Aorta (tissue), 5 donors: ENCODE measurements at regions not wholly inside any gene's neighbourhood (a gene's known extent, or its start where the extent isn't known, plus 50 kb on each side); places are given as distances from the start of the nearest gene placed in this dataset.

Experiments
- ATAC-seq: fragments of 200-7000 bp; cut with Tn5 transposase; one replicate; pipeline ENCODE4 v1.9.1; 2022; ENCODE audit warnings: moderate library complexity; ENCODE audit not compliant: low FRiP score
- DNase-seq, 2 donors: peaks; one replicate each; pipeline ENCODE4 v3.0.0-alpha.2; 2020
- H3K27ac ChIP-seq, 2 donors: one replicate each; pipeline ENCODE4 v1.5.1; 2013; ENCODE audit warnings: low read length in 2 of 2, mild to moderate bottlenecking in 2 of 2, moderate library complexity in 2 of 2, control low read depth in 1 of 2, inconsistent platforms in 1 of 2, low read depth in 1 of 2
- H3K27me3 ChIP-seq, 2 donors: one replicate each; pipeline ENCODE4 v1.6.1; 2013; ENCODE audit warnings: control low read depth in 1 of 2, low read length in 1 of 2, mild to moderate bottlenecking in 1 of 2, moderate library complexity in 1 of 2; ENCODE audit not compliant: insufficient read depth in 2 of 2, control insufficient read depth in 1 of 2
- H3K36me3 ChIP-seq, 2 donors: one replicate each; pipeline ENCODE4 v1.6.1; 2013; ENCODE audit warnings: control low read depth in 1 of 2, low read length in 1 of 2, mild to moderate bottlenecking in 1 of 2; ENCODE audit not compliant: insufficient read depth in 2 of 2, control insufficient read depth in 1 of 2
- H3K4me1 ChIP-seq, 2 donors: one replicate each; pipeline ENCODE4 v1.6.1; 2013; ENCODE audit warnings: low read length in 2 of 2, control low read depth in 1 of 2, mild to moderate bottlenecking in 1 of 2, moderate library complexity in 1 of 2; ENCODE audit not compliant: insufficient read depth in 2 of 2, control insufficient read depth in 1 of 2
- H3K4me3 ChIP-seq, 2 donors: one replicate each; pipeline ENCODE4 v1.5.1; 2013; ENCODE audit warnings: low read length in 2 of 2, control low read depth in 1 of 2, mild to moderate bottlenecking in 1 of 2
- H3K9me3 ChIP-seq: one replicate; pipeline ENCODE4 v1.6.1; 2013; ENCODE audit warnings: mild to moderate bottlenecking, low read length; ENCODE audit not compliant: control insufficient read depth
- WGBS, 2 donors: extraction: QIAGEN DNeasy Blood & Tissue Kit; methylation state at CpG; one replicate each; pipeline ENCODE4 v1.1.7; 2013; 5-methylcytosine and 5-hydroxymethylcytosine counted together
- intact Hi-C, 2 donors: fragments of 100-400 bp; cut with DNase I; formaldehyde crosslinking; loops; one replicate each; pipeline versions ENCODE4 v1.14.2 to v1.15.0; 2022
- donor health status: healthy with polysubstance abuse.
- donor health status: Bipolar disorder and iron deficiency.
- donor health status: DM: no; HTN: no; CAD: no.
- donor health status: DM: no; HTN: no; CAD: no.
- donor health status: DM: yes; HTN: yes; CAD: no.

DNA sequence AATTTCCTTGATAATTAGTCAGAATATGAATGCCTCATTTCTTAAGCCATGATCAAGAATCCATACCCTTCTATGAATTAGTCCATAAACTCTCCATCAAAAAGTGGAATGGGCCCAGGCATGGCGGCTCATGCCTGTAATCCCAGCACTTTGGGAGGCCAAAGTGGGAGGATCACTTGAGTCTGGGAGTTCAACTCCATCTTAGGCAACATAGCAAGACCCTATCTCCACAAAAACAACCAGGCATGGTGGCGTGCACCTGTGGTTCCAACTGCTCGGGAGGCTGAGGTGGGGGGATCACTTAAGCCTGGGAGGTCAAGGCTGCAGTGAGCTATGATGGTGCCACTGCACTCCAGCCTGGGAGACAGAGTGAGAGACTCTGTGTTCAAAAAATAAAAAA, 52.1 kb upstream of the SHANK2 start:
- DNase-seq (peak; percentile 7 to 30), ATAC-seq (no peak)
- Histone ChIP-seq H3K9me3 (no peaks in the 10 kb centered on the region), H3K4me3 (no peak overlapping the region), H3K4me1 (no peaks in the 10 kb centered on the region), H3K27ac (no peak overlapping the region), H3K27me3 (no peaks in the 10 kb centered on the region), H3K36me3 (no peaks in the 10 kb centered on the region)
- intact Hi-C loops: loop anchor here in 1 of 2 donors (5.0 kb wide), 1 partner anchor 148 kb away; the partner anchor contains the start of gene NADSYN1
- WGBS, 2 donors: 93 to 95% methylated on average over 3 of the region's 3 CpGs

DNA sequence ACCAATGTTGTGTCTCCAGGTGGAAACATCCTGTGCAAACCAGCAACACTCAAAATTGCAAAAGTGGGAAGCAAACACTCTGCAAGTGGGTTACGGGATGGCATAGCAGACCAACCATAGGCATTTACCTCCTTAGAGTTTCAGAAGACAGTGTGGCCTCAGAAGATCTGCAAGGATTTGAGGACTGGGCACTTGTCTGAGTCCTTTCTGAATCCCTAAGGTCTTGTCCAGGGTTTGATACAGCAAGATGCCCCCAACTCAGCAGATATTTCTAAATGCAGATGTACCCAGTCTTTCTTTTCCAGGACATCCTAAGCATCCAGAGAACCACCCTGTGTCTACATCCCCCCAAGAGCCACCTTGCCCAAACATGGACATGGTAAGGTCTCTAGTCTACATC, 51.7 kb upstream of the SHANK2 start:
- DNase-seq: no peak
- H3K36me3 ChIP-seq: no peaks in the 10 kb centered on the region
- no peak overlapping the region for H3K4me3 ChIP-seq
- H3K27ac ChIP-seq: no peak overlapping the region
- 96 to 100% methylated on average over 1 of the region's 1 CpG for WGBS, 2 donors
- intact Hi-C loops: loop anchor here in 1 of 2 donors (5.0 kb wide), 1 partner anchor 148 kb away; the partner anchor contains the start of gene NADSYN1
- no peaks in the 10 kb centered on the region for H3K9me3 ChIP-seq
- no peaks in the 10 kb centered on the region for H3K27me3 ChIP-seq
- ATAC-seq: no peak
- H3K4me1 ChIP-seq: no peaks in the 10 kb centered on the region

DNA sequence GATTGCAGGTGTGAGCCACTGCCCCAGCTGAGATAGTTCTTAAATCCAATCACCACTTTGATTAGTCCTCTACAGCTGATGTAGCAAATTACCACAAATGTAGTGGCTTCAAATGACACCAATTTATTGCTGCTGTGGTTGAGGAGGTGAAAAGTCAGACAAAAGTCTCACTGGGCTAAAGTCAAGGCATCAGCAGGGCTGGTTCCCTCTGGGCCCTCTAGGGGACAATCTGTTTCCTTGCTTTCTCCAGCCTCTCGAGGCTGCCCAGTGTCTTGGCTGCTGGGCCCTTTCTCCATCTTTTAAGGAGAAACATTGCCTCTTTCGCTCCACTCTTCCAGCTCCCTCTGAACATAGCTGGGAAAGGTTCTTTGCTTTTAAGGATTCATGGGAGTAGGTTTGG, 50.5 kb upstream of the SHANK2 start:
- DNase-seq (no peak), ATAC-seq (no peak)
- H3K27me3 ChIP-seq: no peaks in the 10 kb centered on the region
- H3K27ac ChIP-seq: no peak overlapping the region
- H3K4me1 ChIP-seq: no peaks in the 10 kb centered on the region
- no peaks in the 10 kb centered on the region for H3K36me3 ChIP-seq
- H3K9me3 ChIP-seq: no peaks in the 10 kb centered on the region
- intact Hi-C loops: loop anchor here in 1 of 2 donors (5.0 kb wide), 1 partner anchor 149 kb away; the partner anchor contains the start of gene NADSYN1
- no peak overlapping the region for H3K4me3 ChIP-seq
- 67 to 69% methylated on average over 2 of the region's 2 CpGs for WGBS, 2 donors

DNA sequence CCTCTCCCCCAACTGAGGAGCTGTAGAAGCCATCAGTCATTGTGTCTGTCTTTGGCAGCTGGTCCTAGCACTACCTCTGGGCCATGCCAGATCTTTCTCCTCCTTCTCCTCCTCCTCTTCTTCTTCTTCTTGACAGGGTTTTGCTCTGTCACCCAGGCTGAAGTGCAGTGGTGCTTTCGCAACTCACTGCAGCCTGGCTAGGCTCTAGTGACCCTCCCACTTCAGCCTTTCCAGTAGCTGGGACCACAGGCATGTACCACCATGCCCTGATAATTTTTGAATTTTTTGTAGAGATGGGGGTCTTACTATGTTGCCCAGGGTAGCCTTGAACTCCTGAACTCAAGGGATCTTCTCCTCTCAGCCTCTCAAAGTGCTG, 50.1 kb upstream of the SHANK2 start:
- Histone ChIP-seq H3K4me3 (no peak overlapping the region), H3K9me3 (no peaks in the 10 kb centered on the region), H3K36me3 (no peaks in the 10 kb centered on the region), H3K27me3 (no peaks in the 10 kb centered on the region), H3K27ac (no peak overlapping the region), H3K4me1 (no peaks in the 10 kb centered on the region)
- WGBS, 2 donors: 92 to 100% methylated on average over 1 of the region's 1 CpG
- intact Hi-C loops: loop anchor here in 1 of 2 donors (5.0 kb wide), 1 partner anchor 150 kb away; the partner anchor contains the start of gene NADSYN1
- DNase-seq (peak in 1 of 2 donors; percentile 9), ATAC-seq (no peak)
